T-cell (primary cell): ENCODE measurements at regions not wholly inside any gene's neighbourhood (a gene's known extent, or its start where the extent isn't known, plus 50 kb on each side); places are given as distances from the start of the nearest gene placed in this dataset.

ENCODE experiments used
- ATAC-seq, 4 experiments: fragments of 200-7000 bp in 3 of 4; fragments of 150-1000 bp in 1 of 4; cut with Tn5 transposase; replicated peaks in 1 of 4; 1 replicate in 3 of 4; 2 replicates in 1 of 4; pipeline ENCODE4 v1.10.0; 2021; ENCODE audit warnings: moderate library complexity in 3 of 4, mild to moderate bottlenecking in 2 of 4, moderate number of reproducible peaks in 1 of 4
- CTCF ChIA-PET, 2 donors: fragments of 300-600 bp; sonication (Branson Sonifier 250); formaldehyde crosslinking; loops; one replicate each; lab custom pipeline; 2022; ENCODE audit warnings: antibody characterized with exemption in 2 of 2; lab: Charles Lee
- POLR2A ChIA-PET, 2 donors: fragments of 300-600 bp; sonication (Branson Sonifier 250); formaldehyde crosslinking; loops; one replicate each; lab custom pipeline; 2022; ENCODE audit warnings: antibody characterized with exemption in 2 of 2; lab: Charles Lee
- DNase-seq, 35 experiments: peaks; one replicate each; pipeline versions ENCODE4 v3.0.0 to v3.0.0-alpha.2; 2013 to 2023
- H3K27ac ChIP-seq: one replicate; pipeline ENCODE4 v1.5.1; 2013; ENCODE audit warnings: low read length
- H3K27me3 ChIP-seq, 2 experiments: replicated peaks in 1 of 2; 1 replicate in 1 of 2; 2 replicates in 1 of 2; pipeline versions ENCODE4 v1.6.1 to v1.7.0; 2013; ENCODE audit warnings: low read length in 1 of 2, mixed read lengths in 1 of 2; ENCODE audit not compliant: control insufficient read depth in 2 of 2, insufficient read depth in 2 of 2; ENCODE audit errors: extremely low read depth in 1 of 2
- H3K36me3 ChIP-seq, 2 donors: 1 replicate in 1 of 2; 2 replicates in 1 of 2; pipeline versions ENCODE4 v1.6.1 to v1.7.0; 2013; ENCODE audit warnings: low read length in 1 of 2; ENCODE audit not compliant: control insufficient read depth in 2 of 2, insufficient read depth in 1 of 2; ENCODE audit errors: extremely low read depth in 1 of 2
- H3K4me1 ChIP-seq, 2 experiments: 1 replicate in 1 of 2; 2 replicates in 1 of 2; pipeline versions ENCODE4 v1.6.1 to v1.7.0; 2013; ENCODE audit warnings: low read length in 2 of 2, mixed read lengths in 1 of 2; ENCODE audit not compliant: insufficient read depth in 2 of 2, control insufficient read depth in 1 of 2; ENCODE audit errors: extremely low read depth in 1 of 2
- H3K4me3 ChIP-seq, 2 donors: 1 replicate in 1 of 2; 2 replicates in 1 of 2; pipeline versions ENCODE4 v1.5.1 to v1.7.0; 2013; ENCODE audit warnings: mild to moderate bottlenecking in 2 of 2, low read length in 1 of 2, moderate library complexity in 1 of 2; ENCODE audit not compliant: control insufficient read depth in 1 of 2; ENCODE audit errors: extremely low read depth in 1 of 2
- H3K9me3 ChIP-seq: 2 replicates; pipeline ENCODE4 v1.7.0; 2013
- H3K27ac Mint-ChIP-seq, 2 donors: one replicate each; pipeline ENCODE4 v1.8.0; 2020 to 2021; ENCODE audit warnings: mild to moderate bottlenecking in 2 of 2, mixed read lengths in 2 of 2
- H3K27me3 Mint-ChIP-seq, 2 donors: one replicate each; pipeline ENCODE4 v1.8.0; 2021 to 2022; ENCODE audit warnings: mixed read lengths in 2 of 2
- H3K36me3 Mint-ChIP-seq: one replicate; pipeline ENCODE4 v1.8.0; 2021; ENCODE audit warnings: mixed read lengths
- H3K4me1 Mint-ChIP-seq, 3 donors: one replicate each; pipeline ENCODE4 v1.8.0; 2020 to 2022; ENCODE audit warnings: mixed read lengths in 3 of 3, mild to moderate bottlenecking in 1 of 3
- H3K4me3 Mint-ChIP-seq, 3 donors: one replicate each; pipeline ENCODE4 v1.8.0; 2020 to 2022; ENCODE audit warnings: mild to moderate bottlenecking in 3 of 3, mixed read lengths in 3 of 3, moderate library complexity in 3 of 3
- H3K9me3 Mint-ChIP-seq, 3 donors: one replicate each; pipeline ENCODE4 v1.8.0; 2020 to 2022; ENCODE audit warnings: mixed read lengths in 3 of 3
- WGBS: methylation state at CpG from one replicate; pipeline ENCODE4 v1.1.5; 2013; ENCODE audit warnings: missing lambda C conversion rate; ENCODE audit not compliant: insufficient coverage; 5-methylcytosine and 5-hydroxymethylcytosine counted together

- no peak overlapping the region for H3K27ac ChIP-seq
- ATAC-seq (no peak), DNase-seq (no peak)
- no peak overlapping the region for H3K4me3 Mint-ChIP-seq
- peaks cover 0 to 14% (median 0%) of the 10 kb centered on the region in 3 donors for H3K9me3 Mint-ChIP-seq
- H3K4me3 ChIP-seq: no peak overlapping the region
- ChIA-PET POLR2A (interaction anchor here in 1 of 2 donors (0.6 kb wide), 1 partner anchor 12 kb away, joined by 3 read pairs; no protein-coding TSS in a partner anchor), CTCF (interaction anchor here in 1 of 2 donors (0.6 kb wide), 1 partner anchor 1646 kb away, joined by 3 read pairs; no protein-coding TSS in a partner anchor)
- no peaks in the 10 kb centered on the region for H3K4me1 ChIP-seq
- no peak overlapping the region for H3K27ac Mint-ChIP-seq
- no peaks in the 10 kb centered on the region for H3K4me1 Mint-ChIP-seq
- H3K9me3 ChIP-seq: no peaks in the 10 kb centered on the region
- no peaks in the 10 kb centered on the region for H3K36me3 ChIP-seq
- no CpG with 5 or more reads among the region's 3 CpGs for WGBS
- no peaks in the 10 kb centered on the region for H3K27me3 ChIP-seq
- no peaks in the 10 kb centered on the region for H3K36me3 Mint-ChIP-seq
- no peaks in the 10 kb centered on the region for H3K27me3 Mint-ChIP-seq
Measured at GRCh38 chr6:82013561-82014530, 233.7 kb downstream of the IBTK start.

DNA sequence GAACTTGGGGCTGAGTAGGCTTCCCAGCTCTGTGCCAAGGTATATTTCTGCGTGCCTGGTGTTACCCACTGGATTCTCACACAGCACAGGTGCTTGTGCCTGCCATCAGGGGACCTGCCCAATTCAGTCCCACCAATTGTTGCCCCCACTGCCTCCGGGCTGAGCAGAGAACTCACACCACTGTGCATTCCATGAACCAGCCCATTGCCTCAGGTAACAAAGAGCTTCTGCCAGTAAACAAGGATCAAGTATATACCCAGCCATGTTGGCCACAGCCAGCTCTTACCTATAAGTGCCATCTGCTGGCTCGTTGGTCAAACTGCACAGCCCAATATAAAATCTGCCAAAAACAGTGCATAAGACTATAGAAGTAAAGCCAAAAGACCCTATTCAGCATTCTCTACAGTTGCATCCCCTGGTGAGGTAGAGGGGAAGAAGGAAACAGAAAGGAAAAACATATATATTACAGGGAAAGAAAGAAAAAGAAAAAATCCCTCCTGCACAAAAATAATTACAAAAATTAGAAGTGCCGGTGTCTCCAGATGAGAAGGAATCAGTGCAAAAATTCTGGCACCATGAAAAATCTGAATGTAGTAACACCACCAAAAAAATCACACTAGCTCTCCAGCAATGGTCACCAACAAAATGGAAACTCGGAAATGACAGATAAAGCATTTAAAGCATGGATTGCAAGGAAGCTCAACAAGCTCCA lies 241.4 kb downstream of the IBTK start:
- H3K4me3 ChIP-seq: no peak overlapping the region
- Mint-ChIP-seq H3K4me3 (no peak overlapping the region), H3K27ac (no peak overlapping the region), H3K36me3 (no peaks in the 10 kb centered on the region), H3K27me3 (no peaks in the 10 kb centered on the region), H3K9me3 (peaks cover 4 to 32% (median 10%) of the 10 kb centered on the region in 3 donors), H3K4me1 (no peaks in the 10 kb centered on the region)
- ChIA-PET POLR2A (no interaction called here), CTCF (no interaction called here)
- H3K36me3 ChIP-seq: no peaks in the 10 kb centered on the region
- DNase-seq (no peak), ATAC-seq (no peak)
- WGBS: 89% methylated on average over 1 of the region's 5 CpGs
- H3K27me3 ChIP-seq: no peaks in the 10 kb centered on the region
- H3K4me1 ChIP-seq: no peaks in the 10 kb centered on the region
- H3K27ac ChIP-seq: no peak overlapping the region
- no peaks in the 10 kb centered on the region for H3K9me3 ChIP-seq

- POLR2A ChIA-PET: no interaction called here
- Histone ChIP-seq H3K27ac (no peak overlapping the region), H3K4me3 (no peak overlapping the region), H3K36me3 (no peaks in the 10 kb centered on the region), H3K9me3 (no peaks in the 10 kb centered on the region), H3K27me3 (no peaks in the 10 kb centered on the region), H3K4me1 (no peaks in the 10 kb centered on the region)
- no peak overlapping the region for H3K27ac Mint-ChIP-seq
- CTCF ChIA-PET: no interaction called here
- no peaks in the 10 kb centered on the region for H3K36me3 Mint-ChIP-seq
- ATAC-seq: no peak
- no peaks in the 10 kb centered on the region for H3K27me3 Mint-ChIP-seq
- H3K4me1 Mint-ChIP-seq: no peaks in the 10 kb centered on the region
- DNase-seq: no peak
- no peak overlapping the region for H3K4me3 Mint-ChIP-seq
- H3K9me3 Mint-ChIP-seq: no peaks in the 10 kb centered on the region
Measured at GRCh38 chr6:82000551-82000950, 247.0 kb downstream of the IBTK start.

- Mint-ChIP-seq H3K27ac (no peak overlapping the region), H3K4me3 (no peak overlapping the region), H3K9me3 (no peaks in the 10 kb centered on the region), H3K4me1 (no peaks in the 10 kb centered on the region), H3K27me3 (no peaks in the 10 kb centered on the region), H3K36me3 (no peaks in the 10 kb centered on the region)
- POLR2A ChIA-PET: no interaction called here
- Histone ChIP-seq H3K36me3 (no peaks in the 10 kb centered on the region), H3K9me3 (no peaks in the 10 kb centered on the region), H3K4me3 (no peak overlapping the region), H3K27me3 (no peaks in the 10 kb centered on the region), H3K4me1 (no peaks in the 10 kb centered on the region), H3K27ac (no peak overlapping the region)
- CTCF ChIA-PET: no interaction called here
- WGBS: no CpG with 5 or more reads among the region's 1 CpG
- no peak for ATAC-seq
- no peak for DNase-seq
Measured at GRCh38 chr6:81999826-82000225, 247.3 kb upstream of the TENT5A start.

DNA sequence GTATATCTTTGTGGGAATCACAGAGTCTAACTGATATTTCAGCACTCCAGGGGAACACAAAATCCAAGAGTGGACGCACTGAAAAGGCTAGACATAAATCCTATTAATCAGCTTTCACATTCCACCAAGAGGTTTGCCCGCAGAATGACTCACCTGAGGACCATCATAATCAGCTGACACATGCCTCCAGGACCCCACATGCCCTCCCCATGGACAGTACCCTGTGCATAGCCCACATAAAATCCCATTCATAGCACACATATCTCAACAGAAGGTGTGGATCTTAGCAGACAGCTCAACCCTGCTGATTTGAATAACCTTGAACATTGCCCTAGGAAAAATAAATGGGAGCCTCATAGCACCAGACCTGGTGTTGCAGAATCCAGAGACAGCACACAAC lies 246.8 kb upstream of the TENT5A start:
- CTCF ChIA-PET: no interaction called here

GRCh38 chr6:81998432-81998831 lies 246.0 kb upstream of the TENT5A start:
- no peaks in the 10 kb centered on the region for H3K36me3 Mint-ChIP-seq
- no peaks in the 10 kb centered on the region for H3K36me3 ChIP-seq
- H3K4me3 Mint-ChIP-seq: no peak overlapping the region
- H3K27ac ChIP-seq: no peak overlapping the region
- ATAC-seq: no peak
- H3K27ac Mint-ChIP-seq: no peak overlapping the region
- no peaks in the 10 kb centered on the region for H3K27me3 ChIP-seq
- no peaks in the 10 kb centered on the region for H3K27me3 Mint-ChIP-seq
- ChIA-PET CTCF (no interaction called here), POLR2A (no interaction called here)
- H3K4me1 ChIP-seq: no peaks in the 10 kb centered on the region
- no peaks in the 10 kb centered on the region for H3K9me3 ChIP-seq
- H3K4me1 Mint-ChIP-seq: no peaks in the 10 kb centered on the region
- no peaks in the 10 kb centered on the region for H3K9me3 Mint-ChIP-seq
- no CpG with 5 or more reads among the region's 1 CpG for WGBS
- H3K4me3 ChIP-seq: no peak overlapping the region
- no peak for DNase-seq

More for the DNA sequence above, 246.8 kb upstream of the TENT5A start:
- H3K4me3 Mint-ChIP-seq: no peak overlapping the region
- Histone ChIP-seq H3K27me3 (no peaks in the 10 kb centered on the region), H3K36me3 (no peaks in the 10 kb centered on the region), H3K9me3 (no peaks in the 10 kb centered on the region), H3K4me1 (no peaks in the 10 kb centered on the region), H3K27ac (no peak overlapping the region), H3K4me3 (no peak overlapping the region)
- WGBS: 78% methylated on average over 1 of the region's 2 CpGs
- no peak overlapping the region for H3K27ac Mint-ChIP-seq
- ATAC-seq: no peak
- no peaks in the 10 kb centered on the region for H3K4me1 Mint-ChIP-seq
- H3K27me3 Mint-ChIP-seq: no peaks in the 10 kb centered on the region
- no peaks in the 10 kb centered on the region for H3K36me3 Mint-ChIP-seq
- POLR2A ChIA-PET: no interaction called here
- no peak for DNase-seq
- H3K9me3 Mint-ChIP-seq: no peaks in the 10 kb centered on the region
